GM21717 (cell line): ENCODE measurements at regions not wholly inside any gene's neighbourhood (a gene's known extent, or its start where the extent isn't known, plus 50 kb on each side); places are given as distances from the start of the nearest gene placed in this dataset.
"Not testable (repeated sequence)": the region's sequence is repeated elsewhere in the genome, so short reads cannot be mapped to it uniquely, and the experiment has no call there.

Experiments used
- ATAC-seq: cut with Tn5 transposase; IDR thresholded peaks from one replicate; pipeline ENCODE4 v1.9.1; 2021; ENCODE audit warnings: mild to moderate bottlenecking, moderate library complexity; ENCODE audit not compliant: unreplicated experiment

DNA sequence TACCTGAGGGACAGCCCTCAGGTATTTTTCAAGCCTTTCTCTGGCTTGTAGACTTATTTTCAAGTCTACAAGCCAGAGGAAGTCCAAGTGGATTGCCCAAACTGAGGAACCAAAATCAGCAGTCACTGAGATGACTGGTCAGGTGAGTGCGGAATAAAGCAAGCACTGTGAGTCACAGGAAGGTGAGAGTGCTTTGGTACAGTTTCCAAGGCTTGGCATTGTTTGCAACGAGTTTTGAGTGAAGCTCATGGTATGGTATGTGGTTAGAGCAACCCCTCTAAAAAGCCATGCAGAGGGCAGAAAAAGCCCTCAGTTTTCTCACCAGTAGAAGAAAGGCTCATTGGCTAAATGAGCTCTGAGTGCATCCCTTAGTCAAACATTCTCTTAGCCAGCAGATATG is 112.8 kb upstream of the EOLA2 start:
- ATAC-seq = no peak

DNA sequence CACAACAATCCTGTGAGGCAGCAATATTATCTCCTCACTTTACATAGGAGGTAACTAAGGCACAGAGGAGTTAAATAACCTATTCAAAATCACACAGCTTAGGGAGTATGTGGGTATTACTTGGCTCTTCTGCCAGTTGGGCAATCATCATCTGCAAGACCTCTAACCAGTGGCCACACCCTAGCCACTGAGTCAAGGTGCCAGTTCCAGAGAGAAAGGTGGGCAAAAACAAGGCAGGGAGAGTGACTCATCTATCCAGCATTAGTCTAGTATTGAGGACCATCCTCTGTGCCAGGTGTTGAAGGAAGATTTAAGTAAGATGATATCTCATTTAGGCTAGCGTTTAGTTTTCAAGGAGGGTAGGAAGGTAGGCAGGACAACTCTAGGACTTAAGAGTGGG is 113.9 kb upstream of the EOLA2 start:
- no peak for ATAC-seq

DNA sequence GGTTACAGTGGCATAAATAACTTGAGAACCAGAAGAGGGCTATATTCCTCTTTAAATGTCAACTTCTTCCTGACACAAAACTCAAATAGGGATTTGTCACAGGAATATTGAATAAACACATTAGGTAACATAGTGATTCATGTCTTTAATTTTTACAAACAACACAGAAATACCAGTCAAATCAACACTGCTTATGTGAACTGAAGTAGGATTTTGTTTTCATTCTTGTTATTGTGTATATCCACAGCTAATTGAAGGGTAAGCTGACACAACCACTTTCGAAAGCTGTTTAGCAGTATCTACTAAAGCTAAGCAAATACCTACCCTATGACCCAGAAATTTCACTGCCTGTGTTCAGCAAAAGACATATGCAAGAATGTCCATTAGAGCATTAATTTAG is 120.4 kb upstream of the EOLA2 start:
- no peak for ATAC-seq

DNA sequence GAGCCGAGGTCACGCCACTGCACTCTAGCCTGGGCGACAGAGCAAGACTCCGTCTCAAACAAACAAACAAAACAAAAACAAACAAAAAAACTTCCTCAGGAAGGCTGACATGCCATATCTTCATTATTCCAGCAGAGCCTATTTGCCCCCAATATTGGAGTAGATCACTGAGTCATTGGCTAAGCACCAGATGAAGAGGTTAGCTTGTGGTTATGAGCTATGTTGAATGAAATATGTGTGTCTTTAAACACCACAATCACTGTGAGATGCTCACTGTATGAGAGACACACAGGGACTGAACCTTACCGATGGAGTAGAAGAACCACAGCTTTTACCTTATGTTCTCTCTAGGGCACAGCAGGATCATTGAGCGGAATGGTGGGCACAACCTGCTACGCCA is 122.1 kb upstream of the EOLA2 start:
- ATAC-seq = no peak

DNA sequence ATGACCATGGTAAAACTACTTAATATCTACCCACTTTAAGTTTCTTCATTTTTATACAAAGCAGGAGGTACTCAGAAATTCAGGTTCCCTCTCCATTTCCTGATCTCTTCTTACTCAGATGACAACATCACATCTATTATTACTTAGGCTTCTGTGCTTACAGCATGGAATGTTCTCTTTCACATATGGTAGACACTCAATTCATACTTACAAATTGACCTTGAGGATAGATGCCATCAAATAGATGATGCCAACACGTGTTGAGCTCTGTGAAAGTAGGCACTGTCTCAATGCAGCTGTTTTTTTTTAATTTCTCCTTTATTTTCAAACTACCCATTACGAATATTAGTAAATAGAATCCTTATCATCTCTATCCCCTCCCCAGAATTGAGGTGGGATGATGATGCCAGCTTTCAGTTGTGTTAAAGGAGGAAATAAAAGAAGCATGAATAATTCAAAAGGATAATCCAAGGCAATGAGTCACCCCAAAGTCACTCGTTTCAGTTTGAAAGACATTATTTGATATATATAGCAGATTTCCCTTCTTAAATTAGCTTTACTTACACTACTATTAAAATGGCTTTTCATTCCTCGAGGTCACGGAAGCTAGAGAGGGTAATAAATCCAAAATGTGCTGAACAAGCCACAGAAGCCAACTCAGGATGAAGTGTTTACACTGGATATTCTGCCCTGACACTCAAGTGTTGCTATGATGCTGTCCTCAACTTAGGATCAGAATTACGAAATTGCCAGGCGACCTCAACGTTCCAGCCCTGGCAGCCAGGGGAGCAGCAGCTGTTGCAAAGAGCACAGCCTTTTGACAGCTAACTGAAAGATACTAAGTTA is 124.2 kb upstream of the EOLA2 start:
- no peak for ATAC-seq

DNA sequence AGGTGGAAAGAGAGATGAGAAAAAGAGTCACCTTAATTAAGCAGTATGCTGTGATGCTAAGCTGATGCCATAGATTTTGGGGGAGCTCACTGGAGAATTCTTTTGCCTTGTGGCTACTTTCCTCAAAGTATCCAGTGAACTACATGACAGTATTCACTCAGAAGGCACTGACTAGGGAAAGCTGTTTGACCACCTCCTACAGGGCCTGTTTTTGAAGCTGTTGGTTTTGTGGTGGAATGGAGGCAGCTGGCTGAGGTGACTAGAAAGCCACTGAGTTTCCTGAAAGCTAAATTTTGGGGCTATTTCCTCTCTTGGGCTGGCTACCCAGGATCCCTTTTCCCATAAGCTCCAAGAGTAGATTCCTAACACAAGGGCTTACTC is 124.8 kb upstream of the EOLA2 start:
- no peak for ATAC-seq

DNA sequence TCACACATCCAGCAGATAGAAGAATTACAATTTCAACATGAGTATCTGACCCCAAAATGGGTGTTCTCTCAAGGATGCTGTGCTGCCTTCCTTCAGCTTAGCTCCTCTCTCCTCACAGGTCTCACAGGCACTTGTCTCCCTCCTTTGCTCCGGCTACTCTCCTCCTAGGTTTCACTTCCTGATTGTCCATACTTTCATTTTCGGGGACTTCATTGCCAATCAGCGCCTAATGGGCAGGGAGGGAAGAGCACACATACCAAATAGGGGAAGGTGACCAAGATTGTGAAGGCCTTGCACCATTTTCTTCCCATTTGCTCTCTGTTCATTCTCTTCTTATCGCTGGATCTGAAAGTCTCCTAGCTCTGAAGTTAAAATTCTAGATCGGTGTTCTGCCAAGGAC is 125.4 kb upstream of the EOLA2 start:
- ATAC-seq = no peak

DNA sequence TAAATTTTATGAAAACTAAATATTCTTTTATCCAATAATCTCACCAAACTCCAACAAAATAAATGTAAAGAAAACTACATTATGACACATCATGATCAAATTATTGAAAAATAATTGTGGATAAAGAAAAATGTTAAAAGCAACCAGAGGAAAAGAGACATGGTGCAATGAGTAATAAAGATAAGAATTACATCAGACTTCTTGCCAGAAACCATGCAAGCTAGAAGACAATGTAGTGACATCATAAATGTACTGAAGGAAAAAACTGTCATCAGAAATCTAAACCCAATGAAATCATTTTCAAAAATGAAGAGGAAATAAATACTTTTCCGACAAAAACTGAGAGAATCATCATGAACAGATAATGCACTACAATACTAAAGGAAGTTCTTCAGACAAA is 135.9 kb upstream of the EOLA2 start:
- ATAC-seq = no peak

DNA sequence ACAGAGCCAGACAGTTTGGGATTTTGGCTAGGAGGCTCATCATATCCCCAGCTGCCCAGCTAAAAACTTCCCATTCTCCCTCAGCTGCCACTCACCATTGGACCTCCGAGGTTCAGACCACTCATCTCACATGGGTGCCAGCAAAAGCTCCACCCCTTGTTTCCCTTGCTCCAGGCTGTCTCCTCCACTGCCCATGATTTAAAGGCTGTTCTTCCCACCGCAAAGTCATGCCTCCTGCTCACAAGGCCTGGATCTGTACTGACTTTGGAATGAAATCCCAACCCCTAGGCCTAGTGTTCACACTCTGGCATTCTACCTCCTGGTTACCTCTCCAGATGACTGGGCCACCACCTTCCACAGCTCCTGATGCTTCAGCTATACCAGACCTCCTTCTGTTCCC is 142.2 kb upstream of the EOLA2 start:
- no peak for ATAC-seq

DNA sequence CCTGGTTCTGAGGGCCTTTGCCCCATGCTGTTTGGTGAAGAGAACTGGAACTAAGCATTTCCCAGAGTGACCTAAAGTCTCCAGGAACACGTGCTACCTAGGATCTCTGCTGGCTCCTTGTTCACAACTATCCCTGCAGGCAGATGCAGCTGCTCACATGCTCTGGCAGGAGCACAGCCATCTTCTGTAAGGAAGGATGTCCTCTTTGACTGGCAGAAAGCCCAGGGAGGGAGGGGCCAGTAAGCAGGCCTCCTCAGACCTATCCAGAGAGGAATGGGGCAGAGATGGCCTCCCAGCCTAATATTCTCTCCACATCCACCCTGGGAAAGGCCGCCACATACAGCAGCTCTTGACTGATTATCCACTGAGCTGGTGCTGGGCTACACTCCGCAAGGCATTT is 142.8 kb upstream of the EOLA2 start:
- no peak for ATAC-seq

DNA sequence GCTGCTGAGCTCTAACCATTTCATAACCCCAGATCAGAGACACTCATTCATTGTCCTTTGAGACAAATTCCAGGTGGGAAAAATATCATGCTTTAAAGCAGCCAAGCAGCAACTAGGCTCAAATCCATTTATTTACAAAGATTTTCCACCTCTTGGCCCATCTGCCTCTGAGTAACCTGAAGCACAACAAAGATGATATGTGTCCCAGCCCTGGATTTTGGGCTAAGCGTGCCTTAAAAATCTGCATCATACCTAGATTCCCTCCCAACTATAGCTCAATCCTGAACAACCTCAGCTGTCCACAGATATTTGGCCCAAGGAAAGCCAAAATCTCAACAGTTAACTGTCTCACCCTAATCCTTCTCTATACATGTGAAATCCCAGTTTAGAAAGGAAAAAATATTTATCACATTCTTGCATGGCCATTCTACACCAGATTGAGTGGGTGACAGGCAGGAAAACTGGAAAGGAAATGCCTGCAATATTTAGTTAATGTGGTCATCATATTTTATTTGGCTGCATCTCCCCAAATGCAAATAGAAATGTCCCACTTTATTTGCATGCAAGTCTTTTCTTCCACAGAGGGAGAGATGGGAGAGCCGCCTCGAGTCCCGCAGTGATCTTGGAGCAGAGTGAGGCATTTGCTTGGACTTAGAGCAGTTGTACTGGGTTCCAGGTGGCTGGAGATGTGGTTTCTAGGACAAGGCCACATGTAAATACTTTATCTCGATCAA is 146.4 kb upstream of the EOLA2 start:
- ATAC-seq = no peak

DNA sequence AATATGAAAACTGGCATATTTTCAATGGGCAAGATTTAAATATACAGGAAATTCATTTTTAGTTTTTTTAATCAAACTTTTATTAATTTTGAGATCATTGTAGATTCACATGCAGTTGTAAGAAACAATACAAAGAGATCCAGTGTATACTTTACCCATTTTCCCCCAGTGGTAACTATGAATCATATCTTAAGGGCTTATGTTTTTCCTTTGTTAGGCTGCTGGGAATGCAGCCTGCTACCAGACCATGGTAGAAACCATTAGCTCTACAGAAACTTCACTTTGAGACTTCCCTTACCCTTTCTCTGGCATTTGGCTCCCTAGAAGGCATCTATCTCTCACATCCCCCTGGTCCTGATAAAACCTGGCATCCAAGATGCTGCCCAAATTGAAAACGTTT is 147.6 kb upstream of the EOLA2 start:
- ATAC-seq = no peak

DNA sequence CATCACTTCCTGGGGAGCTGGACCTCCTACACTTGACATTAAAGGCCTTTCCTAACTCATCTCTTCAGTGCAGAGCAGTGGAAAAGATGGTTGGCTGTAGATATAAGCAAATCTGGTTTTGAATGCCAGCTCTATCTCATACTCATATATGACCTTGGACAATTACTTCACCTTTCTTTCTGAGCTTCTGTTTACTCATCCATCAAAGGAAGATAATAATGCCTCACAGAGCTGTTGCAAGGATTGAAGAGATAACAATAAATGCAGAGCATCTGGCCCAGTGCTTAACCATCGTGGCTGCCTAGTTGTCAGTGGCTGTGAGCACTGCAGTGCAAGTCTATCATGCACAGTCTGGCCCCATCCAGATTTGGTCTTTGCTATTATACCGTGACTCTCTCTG is 148.1 kb upstream of the EOLA2 start:
- no peak for ATAC-seq

DNA sequence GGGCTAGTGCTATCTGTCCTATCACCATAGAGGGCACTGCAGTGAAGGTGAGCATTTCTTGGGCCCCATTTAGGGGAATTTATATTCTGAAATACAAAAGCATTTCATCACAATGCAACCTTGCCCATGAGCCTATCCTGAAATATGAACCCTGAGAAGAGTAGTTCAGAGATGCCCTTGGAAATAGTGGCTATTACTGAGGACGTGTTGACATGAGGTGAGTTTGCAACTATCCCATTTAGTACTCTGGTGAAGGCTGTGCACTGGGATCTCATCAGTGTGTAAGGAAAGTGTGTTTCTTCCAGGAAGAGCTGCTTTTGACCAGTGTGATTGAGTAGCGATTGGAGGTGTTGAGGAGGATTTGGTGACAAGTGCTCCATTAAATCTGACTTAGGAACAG is 149.3 kb upstream of the EOLA2 start:
- no peak for ATAC-seq

DNA sequence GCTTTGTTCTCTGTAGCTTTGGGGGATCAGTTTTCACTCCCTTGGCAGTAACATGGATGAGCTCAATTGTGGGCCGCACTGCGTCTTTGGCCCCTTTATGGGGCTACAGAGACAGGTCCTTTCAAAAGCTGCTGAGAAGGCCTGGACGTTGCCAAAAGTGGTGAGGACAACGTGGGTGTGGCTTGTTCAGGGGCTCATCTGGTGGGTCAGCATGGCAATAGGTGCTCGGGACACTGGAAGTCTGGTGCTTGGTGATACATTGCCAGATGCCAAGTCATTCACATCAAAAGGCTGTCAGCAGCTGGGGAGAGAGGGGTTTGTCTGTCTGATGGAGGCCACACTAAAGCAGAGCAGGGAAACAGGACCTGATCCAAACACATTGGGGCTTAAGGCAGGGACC is 149.8 kb upstream of the EOLA2 start:
- no peak for ATAC-seq

DNA sequence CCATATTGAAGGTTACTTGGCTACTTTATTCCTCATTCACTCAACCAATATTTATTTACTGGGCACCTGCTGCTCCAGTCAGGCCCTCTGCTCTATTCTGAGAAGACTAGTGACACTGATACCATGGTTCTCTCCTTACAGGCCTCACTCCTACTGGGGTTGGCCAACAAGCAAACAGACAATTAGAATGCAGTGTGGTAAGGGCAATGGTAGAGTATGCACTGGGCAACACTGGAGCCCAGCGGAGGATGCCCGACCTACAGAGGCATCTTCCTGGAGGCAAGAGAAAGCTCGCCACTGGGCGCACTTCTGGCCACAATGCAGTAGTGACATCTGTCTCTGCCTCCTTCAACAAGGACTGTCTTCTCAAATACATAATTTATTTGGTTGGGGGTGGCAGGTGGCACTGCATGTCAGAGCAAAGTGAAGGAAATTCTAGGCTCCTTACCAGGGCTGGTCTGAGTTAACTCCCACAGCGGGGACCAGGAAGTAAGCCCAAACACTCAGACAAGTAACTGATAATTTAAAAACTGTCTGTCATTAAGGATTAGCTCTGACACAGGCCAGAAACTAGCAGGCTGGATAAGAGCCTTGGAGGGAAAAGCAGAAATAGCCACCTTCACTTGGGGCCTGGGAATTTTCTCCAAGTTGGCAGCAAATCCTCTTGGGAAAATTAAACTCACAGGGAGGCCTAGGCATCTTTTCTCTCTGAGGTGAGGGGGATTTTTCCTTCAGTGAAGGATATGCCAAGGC is 150.7 kb upstream of the EOLA2 start:
- no peak for ATAC-seq

DNA sequence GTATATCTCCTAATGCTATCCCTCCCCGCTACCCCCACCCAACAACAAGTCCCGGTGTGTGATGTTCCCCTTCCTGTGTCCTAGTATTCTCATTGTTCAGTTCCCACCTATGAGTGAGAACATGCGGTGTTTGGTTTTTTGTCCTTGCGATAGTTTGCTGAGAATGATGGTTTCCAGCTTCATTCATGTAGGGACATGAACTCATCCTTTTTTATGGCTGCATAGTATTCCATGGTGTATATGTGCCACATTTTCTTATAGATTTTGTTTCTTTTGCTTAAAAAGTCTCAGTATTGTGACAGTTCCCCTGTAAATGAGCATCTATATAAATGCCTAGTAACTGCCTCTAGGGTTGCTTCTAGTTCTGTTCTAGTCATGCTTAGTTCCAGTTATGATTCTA is 153.0 kb upstream of the EOLA2 start:
- not testable (repeated sequence) for ATAC-seq

DNA sequence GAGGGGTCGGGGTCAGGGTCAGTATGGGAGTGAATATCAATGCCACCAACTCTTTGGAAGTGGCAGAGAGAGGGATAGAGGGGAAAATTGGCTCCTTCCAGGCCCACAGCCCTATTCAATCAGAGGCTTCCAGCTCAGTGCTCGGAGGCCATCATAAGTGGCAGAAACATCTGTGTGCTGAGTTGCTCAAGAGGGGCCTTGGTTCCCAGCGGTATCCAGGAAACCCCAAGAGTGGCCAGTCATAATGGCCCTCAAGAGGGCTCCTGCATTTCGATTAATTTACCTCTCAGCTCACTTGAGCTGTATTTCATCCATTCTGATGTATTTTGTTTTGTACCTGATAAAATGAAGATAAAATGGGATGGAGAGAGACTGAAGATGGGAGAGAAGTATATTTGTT is 154.3 kb upstream of the EOLA2 start:
- no peak for ATAC-seq

DNA sequence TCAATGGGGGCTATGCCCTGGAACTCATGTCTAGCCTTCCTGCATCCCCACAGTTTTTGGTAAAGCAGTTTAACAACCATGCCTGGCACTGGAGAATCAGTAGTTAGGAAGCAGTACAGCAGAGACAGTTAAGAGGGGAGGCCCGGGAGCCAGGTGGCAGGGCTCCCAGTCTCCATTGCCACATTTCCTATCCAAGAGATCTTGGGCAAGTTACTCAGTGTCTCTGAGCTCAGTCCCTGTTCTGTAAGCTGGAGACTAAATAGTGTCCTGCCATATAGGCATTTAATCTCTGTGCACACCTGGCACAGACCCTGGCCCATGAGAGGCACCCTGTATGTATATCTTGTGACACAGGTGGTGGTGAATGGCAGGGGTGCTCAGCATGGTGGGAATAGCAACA is 156.1 kb upstream of the EOLA2 start:
- ATAC-seq = no peak

DNA sequence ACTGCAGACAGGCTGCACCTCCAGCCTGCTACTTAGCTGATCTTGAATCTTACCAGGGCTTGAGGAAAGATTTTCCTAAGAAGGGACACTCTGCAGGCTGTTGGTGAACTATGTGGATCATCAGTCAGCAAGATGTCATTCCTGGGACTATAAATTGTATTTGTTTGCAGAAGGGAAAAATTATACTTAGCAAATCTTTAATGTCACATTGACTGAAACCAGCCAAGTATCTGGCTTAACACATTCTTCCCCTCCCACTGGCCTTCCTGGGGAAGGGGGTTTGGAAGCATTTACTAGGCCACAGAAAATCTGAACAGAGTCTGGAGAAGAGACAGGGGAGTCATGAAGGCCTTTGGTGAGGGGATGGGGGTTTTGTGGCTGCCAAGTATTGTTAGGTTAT is 156.7 kb upstream of the EOLA2 start:
- no peak for ATAC-seq

DNA sequence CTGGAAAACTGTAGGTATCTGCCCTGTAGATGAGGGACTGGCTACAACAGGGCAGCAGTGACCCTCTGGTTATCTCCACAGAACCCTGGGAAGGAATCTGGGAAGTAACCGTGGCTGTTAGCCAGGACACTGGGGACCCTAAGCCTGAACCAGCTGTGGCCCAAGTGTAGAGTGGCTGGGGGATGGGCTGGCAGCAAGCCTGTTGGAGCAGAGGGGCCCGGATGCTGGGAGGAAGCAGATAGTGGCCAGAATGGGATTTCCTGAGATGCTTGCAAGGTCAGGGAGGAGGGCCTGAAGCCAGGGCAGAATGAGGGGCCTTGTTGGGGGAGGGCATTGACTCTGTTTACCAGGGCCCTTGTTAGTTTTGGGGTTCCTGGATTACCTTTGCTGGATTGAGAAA is 161.0 kb upstream of the EOLA2 start:
- no peak for ATAC-seq

DNA sequence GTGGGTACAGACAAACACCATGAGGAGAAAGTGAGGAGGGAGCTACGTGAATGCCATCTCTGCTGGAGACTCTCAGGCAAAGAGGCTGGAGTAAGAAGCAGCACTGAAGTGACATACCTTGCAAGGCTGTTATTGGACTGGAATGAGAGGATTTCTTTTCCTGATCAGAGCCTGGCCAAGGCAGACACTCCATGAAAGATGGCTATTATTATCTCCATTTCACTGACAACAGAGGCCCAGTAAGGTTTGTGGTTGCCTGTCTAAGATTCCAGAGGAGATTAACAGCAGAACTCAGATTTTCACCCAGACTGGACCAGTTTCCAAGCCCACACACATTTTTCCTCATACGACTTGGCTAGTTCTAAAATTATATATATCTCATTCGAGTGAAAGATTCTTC is 162.0 kb upstream of the EOLA2 start:
- no peak for ATAC-seq
